ENCODE measurements at regions not wholly inside any gene's neighbourhood (a gene's known extent, or its start where the extent isn't known, plus 50 kb on each side); places are given as distances from the start of the nearest gene placed in this dataset.

DNA sequence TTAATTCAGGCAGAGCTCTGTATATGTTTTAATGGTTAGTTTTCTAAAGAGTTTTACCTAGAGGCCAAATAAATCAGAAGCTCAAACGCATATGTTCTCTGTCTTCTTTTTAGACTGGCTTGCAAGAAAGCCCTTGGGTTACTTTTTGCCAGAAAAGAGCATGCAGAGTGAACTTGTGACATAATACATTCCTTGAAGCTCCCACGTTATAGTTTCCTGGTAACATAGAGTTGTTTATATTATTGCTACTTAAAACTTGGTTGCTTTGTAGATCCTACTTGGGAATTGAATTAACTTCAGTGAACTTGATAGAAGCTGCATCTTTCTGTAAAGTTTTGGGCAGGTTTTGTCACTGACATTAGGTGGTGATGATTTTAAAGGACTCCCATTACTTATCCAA lies 102.9 kb downstream of the C9orf152 start:
- Histone ChIP-seq H3K36me3 (ENCODE audit: low read depth) (no peaks in the 10 kb centered on the region), H3K4me1 (ENCODE audit: low read depth) (no peaks in the 10 kb centered on the region), H3K4me3 (no peak overlapping the region), H3K9me3 (no peaks in the 10 kb centered on the region)
- no peak for DNase-seq
- TF ChIP-seq, protein P1, sequence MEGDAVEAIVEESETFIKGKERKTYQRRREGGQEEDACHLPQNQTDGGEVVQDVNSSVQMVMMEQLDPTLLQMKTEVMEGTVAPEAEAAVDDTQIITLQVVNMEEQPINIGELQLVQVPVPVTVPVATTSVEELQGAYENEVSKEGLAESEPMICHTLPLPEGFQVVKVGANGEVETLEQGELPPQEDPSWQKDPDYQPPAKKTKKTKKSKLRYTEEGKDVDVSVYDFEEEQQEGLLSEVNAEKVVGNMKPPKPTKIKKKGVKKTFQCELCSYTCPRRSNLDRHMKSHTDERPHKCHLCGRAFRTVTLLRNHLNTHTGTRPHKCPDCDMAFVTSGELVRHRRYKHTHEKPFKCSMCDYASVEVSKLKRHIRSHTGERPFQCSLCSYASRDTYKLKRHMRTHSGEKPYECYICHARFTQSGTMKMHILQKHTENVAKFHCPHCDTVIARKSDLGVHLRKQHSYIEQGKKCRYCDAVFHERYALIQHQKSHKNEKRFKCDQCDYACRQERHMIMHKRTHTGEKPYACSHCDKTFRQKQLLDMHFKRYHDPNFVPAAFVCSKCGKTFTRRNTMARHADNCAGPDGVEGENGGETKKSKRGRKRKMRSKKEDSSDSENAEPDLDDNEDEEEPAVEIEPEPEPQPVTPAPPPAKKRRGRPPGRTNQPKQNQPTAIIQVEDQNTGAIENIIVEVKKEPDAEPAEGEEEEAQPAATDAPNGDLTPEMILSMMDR (IDR thresholded peaks at IDR 0.05) = no peak
- intact Hi-C loops (cut with DNase I, micrococcal nuclease) = no loop called here
- ATAC-seq = no peak

DNA sequence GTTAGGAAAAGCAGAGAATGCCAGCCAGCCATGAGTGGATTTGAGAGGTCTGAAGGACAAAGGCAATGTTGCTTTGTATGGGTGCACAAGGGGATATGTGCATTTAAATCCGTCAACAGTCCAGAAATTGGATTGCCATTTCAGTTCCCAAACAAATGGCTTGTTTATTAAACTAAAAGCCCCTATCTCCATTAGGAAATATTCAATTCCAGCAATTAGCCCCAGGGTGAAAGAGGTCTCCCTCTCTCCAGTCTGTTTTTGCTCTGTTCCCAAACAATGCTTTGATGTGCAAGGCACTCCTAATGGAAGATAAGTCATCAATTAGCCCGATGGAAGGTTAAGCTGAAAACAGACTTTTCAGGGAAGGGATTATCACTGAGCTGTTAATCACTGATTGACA lies 101.3 kb downstream of the C9orf152 start:
- ATAC-seq (no peak), DNase-seq (no peak)
- intact Hi-C loops (cut with DNase I, micrococcal nuclease) = no loop called here
- H3K4me3 ChIP-seq = no peak overlapping the region
- no peaks in the 10 kb centered on the region for H3K9me3 ChIP-seq
- no peaks in the 10 kb centered on the region for H3K36me3 ChIP-seq (ENCODE audit: low read depth)
- TF ChIP-seq, protein P1 (IDR thresholded peaks at IDR 0.05) = no peak
- H3K4me1 ChIP-seq (ENCODE audit: low read depth) = no peaks in the 10 kb centered on the region

DNA sequence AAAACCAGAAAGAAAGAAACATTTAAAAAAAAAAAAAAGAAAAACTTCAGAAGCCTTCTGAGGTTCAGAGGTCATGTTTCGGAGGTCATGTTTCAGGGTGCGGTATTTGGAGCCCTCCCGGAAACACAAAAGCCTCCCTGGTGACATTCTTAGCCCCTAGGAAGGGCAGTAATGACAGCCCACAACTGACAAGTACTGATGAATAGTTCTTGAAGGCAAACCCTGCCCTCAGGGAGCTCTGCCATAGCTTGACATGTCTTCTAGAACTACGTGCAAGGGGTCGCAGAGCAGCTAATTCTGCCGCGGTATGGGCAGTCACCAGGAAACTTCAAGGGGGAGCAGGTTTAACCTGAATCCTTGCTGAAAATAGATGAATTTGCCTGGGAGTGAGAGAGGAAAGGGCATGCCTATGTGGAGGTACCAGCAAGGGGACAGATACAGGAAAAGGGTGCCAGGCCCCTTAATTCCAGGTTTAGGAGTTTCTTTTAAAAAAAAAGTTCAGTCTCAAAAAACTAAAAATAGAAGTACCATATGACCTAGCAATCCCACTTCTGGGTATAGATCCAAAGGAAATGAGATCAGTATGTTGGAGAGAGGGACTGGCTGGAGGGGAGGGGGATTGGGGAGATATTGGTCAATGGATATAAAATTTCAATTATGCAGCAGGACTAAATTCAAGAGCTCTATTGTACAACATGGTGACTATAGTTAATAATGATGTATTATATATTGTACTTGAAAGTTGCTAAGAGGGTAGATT lies 98.4 kb downstream of the C9orf152 start:
- intact Hi-C loops (cut with DNase I, micrococcal nuclease) = no loop called here
- no peaks in the 10 kb centered on the region for H3K4me1 ChIP-seq (ENCODE audit: low read depth)
- TF ChIP-seq, protein P1 (IDR thresholded peaks at IDR 0.05) = no peak

DNA sequence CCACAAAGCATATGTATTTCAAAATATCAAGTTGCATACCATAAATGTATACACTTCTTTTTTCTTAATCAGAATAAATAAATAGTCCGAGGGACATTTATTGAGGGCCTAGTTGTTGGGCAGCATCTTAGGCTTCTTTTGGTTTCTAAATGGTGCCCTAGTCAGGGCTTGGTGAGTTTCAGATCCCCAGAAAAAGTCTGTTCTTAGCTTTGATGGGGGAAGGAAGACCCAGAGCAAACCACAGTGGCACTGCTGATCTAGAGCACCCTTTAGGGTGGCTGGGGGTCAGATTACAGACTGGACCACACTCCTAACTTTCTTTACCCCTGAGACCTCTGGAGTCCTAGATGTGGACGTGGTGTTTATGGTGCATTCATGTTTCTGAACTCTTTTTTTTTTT lies 97.8 kb downstream of the C9orf152 start:
- Histone ChIP-seq H3K4me3 (no peak overlapping the region), H3K9me3 (no peaks in the 10 kb centered on the region), H3K36me3 (ENCODE audit: low read depth) (no peaks in the 10 kb centered on the region), H3K4me1 (ENCODE audit: low read depth) (no peaks in the 10 kb centered on the region)
- TF ChIP-seq, protein P1 (IDR thresholded peaks at IDR 0.05) = no peak
- intact Hi-C loops (cut with DNase I, micrococcal nuclease) = no loop called here
- DNase-seq (no peak), ATAC-seq (peak; percentile 56)

More for the DNA sequence above, 98.4 kb downstream of the C9orf152 start:
- H3K36me3 ChIP-seq (ENCODE audit: low read depth) = no peaks in the 10 kb centered on the region
- H3K9me3 ChIP-seq = no peaks in the 10 kb centered on the region
- no peak overlapping the region for H3K4me3 ChIP-seq
- DNase-seq (no peak), ATAC-seq (no peak)

DNA sequence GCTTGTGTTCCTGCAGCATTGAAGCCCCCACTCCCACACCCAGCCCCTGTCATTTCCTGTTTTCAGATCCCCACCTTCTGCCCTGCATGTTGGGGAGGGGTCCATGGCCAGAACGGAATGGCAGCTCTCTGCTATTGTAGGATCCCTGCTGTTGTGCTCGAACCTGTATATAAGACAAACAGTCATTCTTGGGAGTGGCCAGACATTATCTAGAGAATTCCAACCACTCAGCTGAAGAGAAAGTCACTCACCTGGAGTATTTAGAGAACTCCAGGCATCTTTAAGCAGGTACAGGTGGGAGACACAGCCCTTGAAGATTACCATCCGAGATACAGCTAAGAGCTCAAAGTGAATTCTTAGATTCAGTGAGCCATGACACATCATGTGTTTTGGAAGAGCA lies 96.1 kb downstream of the C9orf152 start:
- TF ChIP-seq, protein P1 (IDR thresholded peaks at IDR 0.05) = no peak
- DNase-seq (no peak), ATAC-seq (no peak)
- no peak overlapping the region for H3K4me3 ChIP-seq
- H3K9me3 ChIP-seq = no peaks in the 10 kb centered on the region
- intact Hi-C loops (cut with DNase I, micrococcal nuclease) = no loop called here
- H3K36me3 ChIP-seq (ENCODE audit: low read depth) = no peaks in the 10 kb centered on the region
- H3K4me1 ChIP-seq (ENCODE audit: low read depth) = no peaks in the 10 kb centered on the region

Measured in mucosa of descending colon (tissue), 3 donors.